ENCODE measurements at regions not wholly inside any gene's neighbourhood (a gene's known extent, or its start where the extent isn't known, plus 50 kb on each side); places are given as distances from the start of the nearest gene placed in this dataset.

GRCh38 chr10:113345826-113346624, 206.8 kb upstream of the HABP2 start:
- TF ChIP-seq CTCF (IDR thresholded peaks at IDR 0.05) (no peak), POLR2A (IDR thresholded peaks at IDR 0.05) (no peak)
